AG10803 (cell line): ENCODE measurements at regions not wholly inside any gene's neighbourhood (a gene's known extent, or its start where the extent isn't known, plus 50 kb on each side); places are given as distances from the start of the nearest gene placed in this dataset.

ENCODE experiments used
- DNase-seq: peaks from one replicate; pipeline ENCODE4 v3.0.0; 2010; ENCODE audit warnings: low read depth
- H3K4me3 ChIP-seq: 2 replicates; pipeline ENCODE4 v1.5.1; 2011; ENCODE audit warnings: mild to moderate bottlenecking, low read length, control low read depth
- TF ChIP-seq, protein P1 (sequence below): conservative IDR thresholded peaks from 2 replicates; pipeline ENCODE4 v1.5.1; 2011; ENCODE audit warnings: mild to moderate bottlenecking, low read length, control low read depth, inconsistent platforms

DNA sequence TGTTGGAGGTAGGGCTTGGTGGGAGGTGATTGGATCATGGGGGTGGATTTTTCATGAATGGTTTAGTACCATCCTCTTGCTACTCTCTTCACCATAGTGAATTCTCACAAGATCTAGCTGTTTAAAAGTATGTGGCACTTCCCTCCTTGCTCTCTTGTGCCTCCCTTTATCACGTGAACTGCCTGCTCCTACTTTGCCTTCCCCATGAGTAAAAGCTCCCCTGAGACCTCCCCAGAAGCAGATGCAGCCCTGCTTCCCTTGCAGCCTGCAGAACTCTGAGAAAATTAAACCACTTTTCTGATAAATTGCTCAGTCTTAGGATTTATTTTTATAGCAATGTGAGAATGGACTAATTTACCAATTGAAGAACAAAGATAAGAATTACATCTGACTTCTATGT lies 223.1 kb downstream of the RNF144A start:
- no peak overlapping the region for H3K4me3 ChIP-seq
- TF ChIP-seq, protein P1, sequence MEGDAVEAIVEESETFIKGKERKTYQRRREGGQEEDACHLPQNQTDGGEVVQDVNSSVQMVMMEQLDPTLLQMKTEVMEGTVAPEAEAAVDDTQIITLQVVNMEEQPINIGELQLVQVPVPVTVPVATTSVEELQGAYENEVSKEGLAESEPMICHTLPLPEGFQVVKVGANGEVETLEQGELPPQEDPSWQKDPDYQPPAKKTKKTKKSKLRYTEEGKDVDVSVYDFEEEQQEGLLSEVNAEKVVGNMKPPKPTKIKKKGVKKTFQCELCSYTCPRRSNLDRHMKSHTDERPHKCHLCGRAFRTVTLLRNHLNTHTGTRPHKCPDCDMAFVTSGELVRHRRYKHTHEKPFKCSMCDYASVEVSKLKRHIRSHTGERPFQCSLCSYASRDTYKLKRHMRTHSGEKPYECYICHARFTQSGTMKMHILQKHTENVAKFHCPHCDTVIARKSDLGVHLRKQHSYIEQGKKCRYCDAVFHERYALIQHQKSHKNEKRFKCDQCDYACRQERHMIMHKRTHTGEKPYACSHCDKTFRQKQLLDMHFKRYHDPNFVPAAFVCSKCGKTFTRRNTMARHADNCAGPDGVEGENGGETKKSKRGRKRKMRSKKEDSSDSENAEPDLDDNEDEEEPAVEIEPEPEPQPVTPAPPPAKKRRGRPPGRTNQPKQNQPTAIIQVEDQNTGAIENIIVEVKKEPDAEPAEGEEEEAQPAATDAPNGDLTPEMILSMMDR: no peak
- DNase-seq: no peak

DNA sequence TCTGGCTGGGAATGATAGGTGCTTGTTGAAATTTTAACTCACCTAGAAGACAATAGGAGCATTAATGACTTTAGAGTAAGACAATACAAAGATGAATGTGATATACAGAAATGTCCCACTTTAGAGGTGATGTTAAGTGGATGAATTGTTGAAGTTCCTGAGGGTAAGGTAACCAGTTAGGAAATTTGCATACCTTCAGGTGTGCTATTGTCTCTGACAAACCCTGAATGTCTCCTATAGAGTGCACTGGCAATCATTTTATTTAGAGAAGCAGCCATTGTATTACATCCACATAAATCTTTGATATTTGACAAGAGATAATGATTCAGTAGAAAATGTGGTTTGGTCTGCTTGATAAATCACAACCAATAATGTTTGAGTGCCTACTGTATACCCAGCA lies 228.5 kb downstream of the RNF144A start:
- no peak for DNase-seq
- H3K4me3 ChIP-seq: no peak overlapping the region

DNA sequence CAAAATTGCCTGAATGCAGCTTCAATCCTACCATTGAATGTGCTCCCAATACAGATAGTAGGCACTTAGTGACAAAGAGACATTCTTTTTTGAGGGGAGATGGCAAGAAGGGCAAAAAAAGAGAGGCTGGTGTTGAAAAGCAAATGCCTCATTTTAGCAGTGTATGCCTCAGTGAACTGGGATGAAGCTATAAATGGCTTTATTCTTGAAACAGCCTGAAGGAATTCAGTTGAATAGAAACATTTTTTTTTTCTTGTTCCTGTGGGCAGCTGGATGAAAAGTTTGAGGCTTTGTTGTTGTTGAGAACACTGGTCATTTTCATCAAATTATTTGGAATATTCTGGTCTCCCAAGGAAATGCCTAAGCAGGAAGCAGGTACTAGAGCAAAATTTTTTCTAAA lies 228.9 kb downstream of the RNF144A start:
- H3K4me3 ChIP-seq: no peak overlapping the region
- TF ChIP-seq, protein P1: no peak
- DNase-seq: no peak

More for the DNA sequence above, 228.5 kb downstream of the RNF144A start:
- TF ChIP-seq, protein P1: no peak

- H3K4me3 ChIP-seq: no peak overlapping the region
- no peak for DNase-seq
- TF ChIP-seq, protein P1: no peak
Observed at GRCh38 chr2:7154656-7155055, 237.4 kb downstream of the RNF144A start.

DNA sequence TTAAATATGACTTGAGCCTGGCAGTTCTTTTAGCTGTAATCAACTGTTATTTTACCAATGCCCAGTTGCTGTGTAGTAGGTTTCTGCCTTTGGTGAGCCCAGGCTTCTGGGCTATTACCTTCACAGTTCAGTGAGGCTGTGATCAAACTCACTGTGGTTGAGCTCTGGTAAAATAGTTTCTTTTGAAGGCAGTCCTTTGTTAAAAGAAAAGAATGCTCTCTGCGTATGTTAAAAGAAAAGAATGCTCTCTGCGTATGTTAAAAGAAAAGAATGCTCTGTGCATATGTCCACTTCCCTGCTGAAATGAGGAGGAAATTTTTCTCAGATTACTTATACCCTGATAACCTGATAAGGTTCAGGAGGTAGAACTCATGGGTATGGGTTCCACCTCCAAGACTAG lies 244.3 kb downstream of the RNF144A start:
- DNase-seq: no peak
- TF ChIP-seq, protein P1: no peak
- no peak overlapping the region for H3K4me3 ChIP-seq

GRCh38 chr2:7165736-7166135 lies 248.5 kb downstream of the RNF144A start:
- TF ChIP-seq, protein P1: no peak
- H3K4me3 ChIP-seq: no peak overlapping the region
- no peak for DNase-seq

DNA sequence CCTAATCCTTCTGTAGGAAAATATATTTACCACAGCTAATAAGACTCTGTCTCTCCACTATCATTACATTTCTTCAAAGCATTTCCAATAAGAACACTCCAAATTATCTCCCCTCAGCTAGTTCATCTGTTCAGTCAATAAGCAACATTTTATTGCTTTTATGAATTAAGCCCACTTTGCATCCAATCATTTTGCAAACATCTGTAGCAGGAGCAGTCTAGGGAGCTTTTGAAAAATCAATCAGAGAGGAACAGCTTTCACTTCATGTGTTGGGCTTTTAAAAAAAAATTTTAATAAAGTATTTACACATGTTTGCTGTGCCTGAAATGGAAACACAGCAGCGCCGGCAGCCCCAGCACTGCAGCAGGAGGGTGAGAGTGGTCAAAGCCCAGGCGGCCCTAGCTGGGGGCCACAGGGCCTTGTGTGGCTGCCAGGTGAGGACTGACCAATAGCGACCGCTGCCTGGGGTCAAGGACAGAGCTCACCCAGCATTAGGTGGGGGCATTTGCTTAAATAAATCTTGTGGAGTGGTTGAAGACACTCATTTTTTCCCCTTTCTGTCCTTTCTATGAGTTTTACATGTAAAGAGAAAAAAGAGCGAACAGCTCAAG lies 250.7 kb downstream of the RNF144A start:
- DNase-seq: no peak
- no peak overlapping the region for H3K4me3 ChIP-seq
- TF ChIP-seq, protein P1: no peak
